IPS-20b (cell line): ENCODE measurements at regions not wholly inside any gene's neighbourhood (a gene's known extent, or its start where the extent isn't known, plus 50 kb on each side); places are given as distances from the start of the nearest gene placed in this dataset.
"Not testable (repeated sequence)": the region's sequence is repeated elsewhere in the genome, so short reads cannot be mapped to it uniquely, and the experiment has no call there.

ENCODE experiments used
- H3K27ac ChIP-seq: one replicate; pipeline ENCODE4 v1.5.1; 2013; ENCODE audit warnings: low read length
- H3K27me3 ChIP-seq: 2 replicates; pipeline ENCODE4 v1.6.1; 2013; ENCODE audit warnings: mild to moderate bottlenecking, low read length, inconsistent platforms; ENCODE audit not compliant: insufficient read depth
- H3K36me3 ChIP-seq: 2 replicates; pipeline ENCODE4 v1.6.1; 2013; ENCODE audit warnings: low read depth, mild to moderate bottlenecking, inconsistent platforms, low read length, moderate library complexity; ENCODE audit not compliant: insufficient read depth
- H3K4me1 ChIP-seq: 2 replicates; pipeline ENCODE4 v1.6.1; 2013; ENCODE audit warnings: mild to moderate bottlenecking, control low read depth, inconsistent platforms, low read length, moderate library complexity; ENCODE audit not compliant: insufficient read depth
- H3K4me3 ChIP-seq: 2 replicates; pipeline ENCODE4 v1.5.1; 2013; ENCODE audit warnings: mild to moderate bottlenecking, low read length, inconsistent platforms
- H3K9ac ChIP-seq: 2 replicates; pipeline ENCODE4 v1.6.1; 2013; ENCODE audit warnings: low read depth, mild to moderate bottlenecking, inconsistent platforms, low read length, moderate library complexity
- H3K9me3 ChIP-seq: 2 replicates; pipeline ENCODE4 v1.6.1; 2013; ENCODE audit warnings: mild to moderate bottlenecking, low read depth, low read length, inconsistent platforms; ENCODE audit not compliant: insufficient read depth

DNA sequence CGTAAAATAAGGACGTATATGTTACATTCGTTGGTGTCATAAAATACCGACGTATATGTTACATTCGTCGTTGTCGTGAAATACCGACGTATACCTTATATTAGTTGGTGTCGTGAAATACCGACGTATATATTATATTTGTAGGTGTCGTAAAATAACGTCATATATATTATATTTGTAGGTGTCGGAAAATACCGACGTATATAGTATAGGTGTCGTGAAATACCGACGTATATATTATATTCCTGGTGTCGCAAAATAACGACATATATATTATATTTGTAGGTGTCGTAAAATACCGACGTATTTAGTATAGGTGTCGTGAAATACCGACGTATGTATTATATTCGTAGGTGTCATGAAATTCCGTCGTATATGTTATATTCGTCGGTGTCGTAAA is 459.5 kb downstream of the CPXCR1 start:
- not testable (repeated sequence) for H3K4me1 ChIP-seq, H3K9ac ChIP-seq, H3K27ac ChIP-seq, H3K27me3 ChIP-seq, H3K36me3 ChIP-seq, H3K4me3 ChIP-seq
- H3K9me3 ChIP-seq, result peaks cover 59% of the 10 kb centered on the region

DNA sequence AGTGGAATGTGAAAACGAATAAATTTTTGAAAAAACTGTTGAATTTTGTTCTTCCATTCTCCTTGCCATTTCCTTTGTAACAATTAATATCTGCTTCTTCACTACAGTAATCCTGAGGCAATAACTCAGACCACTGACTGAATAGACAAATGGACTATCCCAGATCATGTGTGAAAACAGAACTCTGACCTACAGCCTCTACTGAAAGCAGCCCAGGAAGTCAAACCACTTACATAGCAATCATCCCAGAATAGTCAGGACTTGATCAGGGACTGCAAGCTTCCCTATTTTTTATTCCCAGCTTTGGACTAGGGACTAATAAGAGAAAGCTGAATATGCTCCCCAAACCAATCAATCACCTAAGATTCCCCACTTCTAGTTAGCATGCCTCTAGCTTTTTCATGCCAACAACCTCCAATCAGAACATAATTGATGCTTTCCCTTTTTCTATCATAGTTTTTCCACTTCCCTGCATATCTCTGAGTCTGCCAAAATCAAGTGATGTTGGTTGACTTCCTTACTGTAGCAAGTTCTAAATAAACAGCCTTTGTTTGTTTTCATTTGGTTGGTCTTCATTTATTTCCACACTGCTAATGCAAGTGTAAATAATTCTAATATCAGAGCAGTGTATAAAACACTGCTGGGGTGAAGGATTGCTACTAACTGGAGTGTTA is 467.9 kb downstream of the CPXCR1 start:
- not testable (repeated sequence) for H3K9ac ChIP-seq, H3K36me3 ChIP-seq, H3K27me3 ChIP-seq, H3K9me3 ChIP-seq, H3K4me1 ChIP-seq, H3K27ac ChIP-seq, H3K4me3 ChIP-seq

DNA sequence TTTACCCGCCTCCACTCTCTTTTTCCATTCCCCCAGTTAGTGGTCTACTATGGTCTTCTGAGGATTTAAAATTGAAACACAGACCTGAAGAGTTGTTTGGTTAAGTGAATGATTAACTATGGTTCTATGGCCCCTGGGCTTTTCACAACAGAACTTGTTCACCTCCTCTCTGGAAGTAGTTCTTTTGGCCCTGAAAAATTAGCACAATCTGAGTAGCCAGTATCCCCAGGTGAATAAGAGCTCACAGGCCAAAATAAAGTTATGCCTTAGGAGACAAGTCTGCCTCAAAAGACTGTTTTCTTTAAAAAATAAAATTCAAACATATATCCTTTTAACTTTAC is 468.4 kb downstream of the CPXCR1 start:
- not testable (repeated sequence) for H3K4me1 ChIP-seq, H3K9me3 ChIP-seq

More for the DNA sequence above, 468.4 kb downstream of the CPXCR1 start:
- H3K9ac ChIP-seq, H3K4me3 ChIP-seq, H3K27me3 ChIP-seq, H3K36me3 ChIP-seq, H3K27ac ChIP-seq: not testable (repeated sequence)
